Right atrium auricular region (tissue), 2 donors: ENCODE measurements at regions not wholly inside any gene's neighbourhood (a gene's known extent, or its start where the extent isn't known, plus 50 kb on each side); places are given as distances from the start of the nearest gene placed in this dataset.

ENCODE experiments used
- DNase-seq: peaks from one replicate; pipeline ENCODE4 v3.0.0-alpha.2; 2019; ENCODE audit warnings: low spot score
- H3K27ac ChIP-seq, 2 donors: fragments of 200-600 bp; sonication (generic); 1 replicate in 1 of 2; 2 replicates in 1 of 2; pipeline ENCODE4 v1.5.1; 2016 to 2019
- H3K27me3 ChIP-seq, 2 donors: fragments of 200-600 bp; sonication (generic); one replicate each; pipeline versions ENCODE4 v1.5.1 to v1.6.0; 2017 to 2019
- H3K36me3 ChIP-seq: fragments of 200-600 bp; sonication (generic); one replicate; pipeline ENCODE4 v1.5.1; 2016
- H3K4me1 ChIP-seq, 2 donors: fragments of 200-600 bp; sonication (generic); one replicate each; pipeline versions ENCODE4 v1.5.1 to v1.6.0; 2017 to 2019
- H3K4me3 ChIP-seq, 2 donors: fragments of 200-600 bp; sonication (generic); 1 replicate in 1 of 2; 2 replicates in 1 of 2; pipeline ENCODE4 v1.5.1; 2017 to 2019; ENCODE audit warnings: mild to moderate bottlenecking in 1 of 2, moderate library complexity in 1 of 2
- H3K9me3 ChIP-seq, 2 donors: fragments of 200-600 bp; sonication (generic); one replicate each; pipeline ENCODE4 v1.5.1; 2019
- TF ChIP-seq, protein P1 (sequence below), 2 donors: fragments of 200-600 bp; sonication (generic); IDR thresholded peaks; one replicate each; pipeline ENCODE4 v1.5.1; 2019; ENCODE audit warnings: antibody characterized with exemption in 2 of 2

DNA sequence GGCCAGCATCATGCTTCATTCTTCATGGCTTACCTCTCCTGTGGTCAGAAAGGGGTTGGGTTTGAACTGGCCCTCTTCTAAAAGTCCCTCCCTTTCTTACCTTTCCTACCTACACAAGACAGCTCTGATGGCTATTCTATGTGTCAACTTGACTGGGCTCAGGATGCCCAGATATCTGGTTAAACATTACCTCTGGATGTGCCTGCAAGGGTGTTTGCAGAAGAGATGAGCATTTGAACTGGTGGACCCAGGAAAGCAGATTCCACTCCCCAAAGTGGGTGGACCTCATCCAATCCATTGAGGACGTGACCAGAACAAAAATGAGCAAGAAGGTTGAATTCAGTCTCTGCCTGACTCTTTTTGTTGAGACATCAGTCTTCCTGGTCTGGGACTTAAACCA lies 79.0 kb upstream of the TCF7L2 start:
- TF ChIP-seq, protein P1, sequence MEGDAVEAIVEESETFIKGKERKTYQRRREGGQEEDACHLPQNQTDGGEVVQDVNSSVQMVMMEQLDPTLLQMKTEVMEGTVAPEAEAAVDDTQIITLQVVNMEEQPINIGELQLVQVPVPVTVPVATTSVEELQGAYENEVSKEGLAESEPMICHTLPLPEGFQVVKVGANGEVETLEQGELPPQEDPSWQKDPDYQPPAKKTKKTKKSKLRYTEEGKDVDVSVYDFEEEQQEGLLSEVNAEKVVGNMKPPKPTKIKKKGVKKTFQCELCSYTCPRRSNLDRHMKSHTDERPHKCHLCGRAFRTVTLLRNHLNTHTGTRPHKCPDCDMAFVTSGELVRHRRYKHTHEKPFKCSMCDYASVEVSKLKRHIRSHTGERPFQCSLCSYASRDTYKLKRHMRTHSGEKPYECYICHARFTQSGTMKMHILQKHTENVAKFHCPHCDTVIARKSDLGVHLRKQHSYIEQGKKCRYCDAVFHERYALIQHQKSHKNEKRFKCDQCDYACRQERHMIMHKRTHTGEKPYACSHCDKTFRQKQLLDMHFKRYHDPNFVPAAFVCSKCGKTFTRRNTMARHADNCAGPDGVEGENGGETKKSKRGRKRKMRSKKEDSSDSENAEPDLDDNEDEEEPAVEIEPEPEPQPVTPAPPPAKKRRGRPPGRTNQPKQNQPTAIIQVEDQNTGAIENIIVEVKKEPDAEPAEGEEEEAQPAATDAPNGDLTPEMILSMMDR (IDR thresholded peaks at IDR 0.05): no peak
- DNase-seq: no peak
- Histone ChIP-seq H3K9me3 (peaks cover 0 to 18% of the 10 kb centered on the region in 2 donors), H3K4me1 (no peaks in the 10 kb centered on the region), H3K36me3 (no peaks in the 10 kb centered on the region), H3K27ac (no peak overlapping the region), H3K4me3 (no peak overlapping the region), H3K27me3 (no peaks in the 10 kb centered on the region)

DNA sequence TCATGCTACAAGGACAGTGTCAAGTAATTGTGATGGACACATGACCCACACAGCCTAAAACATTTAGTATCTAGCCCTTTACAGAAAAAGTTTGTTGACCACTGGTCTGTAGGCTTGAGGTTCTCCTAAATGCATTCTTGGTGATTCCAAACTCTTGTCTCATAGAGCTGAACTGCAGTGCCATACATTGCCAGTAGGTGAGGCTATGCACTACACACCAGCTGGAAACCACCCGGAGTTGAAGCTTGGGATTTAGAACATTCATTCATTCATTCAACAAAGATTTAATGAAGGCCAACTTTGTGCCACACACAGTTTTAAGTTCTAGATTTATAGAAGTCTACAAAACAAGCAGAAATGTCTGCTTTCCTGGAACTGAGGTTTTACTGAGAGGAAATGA lies 77.3 kb upstream of the TCF7L2 start:
- Histone ChIP-seq H3K36me3 (no peaks in the 10 kb centered on the region), H3K27ac (no peak overlapping the region), H3K4me1 (no peaks in the 10 kb centered on the region), H3K9me3 (peaks cover 0 to 18% of the 10 kb centered on the region in 2 donors), H3K27me3 (no peaks in the 10 kb centered on the region), H3K4me3 (no peak overlapping the region)
- no peak for DNase-seq
- TF ChIP-seq, protein P1 (IDR thresholded peaks at IDR 0.05): no peak

DNA sequence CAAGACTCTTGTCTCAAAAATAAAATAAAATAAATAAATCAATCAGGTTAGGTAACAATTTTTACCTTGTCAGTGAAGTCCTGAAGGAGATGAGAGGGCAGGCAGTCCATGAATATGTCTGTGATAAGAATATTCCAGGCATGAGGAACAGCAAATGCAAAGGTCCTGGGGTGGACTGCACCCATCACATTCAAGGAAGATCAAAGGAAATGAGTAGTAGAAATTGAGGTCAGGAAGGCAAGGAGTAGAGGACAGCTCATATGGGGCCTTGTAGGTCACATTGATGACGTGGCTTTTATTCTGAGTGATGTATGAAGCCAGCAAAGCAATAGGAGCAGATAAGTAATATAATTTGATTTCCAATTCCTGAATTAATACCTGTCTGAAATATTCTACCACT lies 76.5 kb upstream of the TCF7L2 start:
- TF ChIP-seq, protein P1 (IDR thresholded peaks at IDR 0.05): no peak
- Histone ChIP-seq H3K36me3 (no peaks in the 10 kb centered on the region), H3K4me1 (no peaks in the 10 kb centered on the region), H3K9me3 (peaks cover 0 to 18% of the 10 kb centered on the region in 2 donors), H3K4me3 (no peak overlapping the region), H3K27ac (no peak overlapping the region), H3K27me3 (no peaks in the 10 kb centered on the region)
- DNase-seq: no peak

DNA sequence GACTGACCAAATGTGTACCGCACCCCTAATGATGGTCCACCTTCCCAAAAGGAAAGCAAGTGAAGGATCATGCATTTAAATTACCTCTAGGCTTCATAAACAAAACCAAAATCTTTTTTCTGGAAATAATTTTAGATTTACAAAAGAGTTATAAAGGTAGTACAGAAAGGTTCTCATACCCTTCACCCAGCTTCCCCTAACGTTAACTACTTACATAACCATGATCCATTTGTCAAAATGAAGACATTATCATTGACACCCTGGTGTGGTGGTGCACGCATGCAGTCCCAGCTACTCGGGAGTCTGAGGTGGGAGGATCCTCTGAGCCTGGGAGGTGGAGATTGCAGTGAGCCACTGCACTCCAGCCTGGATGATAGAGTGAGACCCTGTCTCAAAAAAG lies 75.1 kb upstream of the TCF7L2 start:
- no peak overlapping the region for H3K27ac ChIP-seq
- H3K4me1 ChIP-seq: no peaks in the 10 kb centered on the region
- TF ChIP-seq, protein P1 (IDR thresholded peaks at IDR 0.05): no peak
- DNase-seq: no peak
- no peak overlapping the region for H3K4me3 ChIP-seq
- no peaks in the 10 kb centered on the region for H3K27me3 ChIP-seq
- no peaks in the 10 kb centered on the region for H3K36me3 ChIP-seq
- peaks cover 0 to 18% of the 10 kb centered on the region in 2 donors for H3K9me3 ChIP-seq

DNA sequence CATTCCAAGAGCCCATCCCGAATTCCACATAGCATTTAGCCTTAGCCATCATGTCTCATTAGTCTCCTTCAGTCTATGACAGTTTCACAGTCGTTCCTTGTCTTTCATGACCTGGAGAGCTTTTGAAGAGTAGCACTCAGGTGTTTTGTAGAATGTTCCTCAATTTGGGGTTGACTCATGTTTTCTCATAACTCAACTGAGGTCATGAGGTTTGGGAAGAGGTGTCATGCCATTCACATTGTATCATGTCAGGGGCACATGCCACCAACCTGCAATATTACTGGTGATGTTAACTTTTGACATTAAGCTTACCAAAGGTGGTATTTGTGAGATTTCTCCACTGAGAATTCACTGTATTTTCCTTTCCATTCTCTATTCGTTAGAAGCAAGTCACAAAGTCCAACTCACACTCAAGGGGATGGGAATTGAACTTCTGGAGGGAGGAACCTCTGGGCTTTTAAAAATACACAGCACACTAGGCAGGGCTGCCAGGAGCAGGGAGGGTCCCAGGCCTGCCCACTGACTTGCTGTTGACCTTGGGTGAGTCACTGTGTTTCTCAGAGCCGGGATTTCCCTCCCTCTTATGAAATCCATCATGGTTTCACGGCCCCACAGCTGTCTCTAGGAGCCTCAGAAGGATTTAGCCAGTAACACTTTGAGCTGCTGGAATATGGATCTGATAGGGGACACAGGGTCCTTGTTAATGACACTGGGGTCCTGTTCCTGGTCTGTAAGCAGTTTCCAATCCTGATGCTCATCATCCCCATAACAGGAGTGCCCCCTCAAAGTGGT lies 74.4 kb upstream of the TCF7L2 start:
- Histone ChIP-seq H3K4me3 (no peak overlapping the region), H3K9me3 (peaks cover 0 to 18% of the 10 kb centered on the region in 2 donors), H3K36me3 (no peaks in the 10 kb centered on the region), H3K27ac (no peak overlapping the region), H3K4me1 (no peaks in the 10 kb centered on the region), H3K27me3 (no peaks in the 10 kb centered on the region)
- TF ChIP-seq, protein P1 (IDR thresholded peaks at IDR 0.05): no peak
- no peak for DNase-seq
